ENCODE measurements at regions not wholly inside any gene's neighbourhood (a gene's known extent, or its start where the extent isn't known, plus 50 kb on each side); places are given as distances from the start of the nearest gene placed in this dataset.

GRCh38 chr20:52614051-52614863 lies 357.9 kb upstream of the TSHZ2 start:
- Histone ChIP-seq H3K4me3 (no peak overlapping the region), H3K27me3 (replicated peaks in 1 of 2; ENCODE audit: control insufficient read depth in 2 of 2, insufficient read depth in 2 of 2, low read length in 1 of 2) (no peaks in the 10 kb centered on the region), H3K9ac (ENCODE audit: control insufficient read depth, insufficient read depth, low read length) (no peak overlapping the region), H3K36me3 (ENCODE audit: control insufficient read depth in 2 of 2, insufficient read depth in 2 of 2, low read length in 1 of 2) (no peaks in the 10 kb centered on the region), H3K27ac (ENCODE audit: control insufficient read depth, insufficient read depth) (no peak overlapping the region), H3K9me3 (replicated peaks; ENCODE audit: control insufficient read depth, insufficient read depth, low read length) (no peaks in the 10 kb centered on the region), H3K79me2 (ENCODE audit: control insufficient read depth, insufficient read depth, low read length) (no peaks in the 10 kb centered on the region), H4K20me1 (ENCODE audit: control insufficient read depth, insufficient read depth) (no peaks in the 10 kb centered on the region), H3K4me1 (ENCODE audit: control insufficient read depth, insufficient read depth, low read length) (no peaks in the 10 kb centered on the region), H2AFZ (ENCODE audit: control insufficient read depth, low read depth, low read length) (no peak overlapping the region), H3K4me2 (ENCODE audit: control insufficient read depth, insufficient read depth) (no peak overlapping the region)
- ATAC-seq (no peak), FAIRE-seq (no peak), DNase-seq (ENCODE audit: low read depth, low spot score) (no peak)
- ChIA-PET RAD21 (ENCODE audit: unreplicated experiment) (no interaction called here), CTCF (no interaction called here), SMC1A (ENCODE audit: uncharacterized antibody, unreplicated experiment) (no interaction called here), POLR2A (no interaction called here)
- intact Hi-C loops (cut with micrococcal nuclease; ENCODE audit: unreplicated experiment) = no loop called here
- no peak for TF ChIP-seq E2F4 (IDR thresholded peaks at IDR 0.05; ENCODE audit: low read depth, low read length)
- TF ChIP-seq JUND (IDR thresholded peaks at IDR 0.05; ENCODE audit: low read depth, low read length) = no peak
- TF ChIP-seq SUZ12 (IDR thresholded peaks at IDR 0.05; ENCODE audit: unreplicated experiment) = no peak
- TF ChIP-seq ZNF687 (IDR thresholded peaks at IDR 0.05) = no peak
- no peak for TF ChIP-seq ZSCAN29 (IDR thresholded peaks at IDR 0.05)
- TF ChIP-seq ZBTB40 (IDR thresholded peaks at IDR 0.05; ENCODE audit: borderline replicate concordance) = no peak
- TF ChIP-seq FOXK2 (IDR thresholded peaks at IDR 0.05) = no peak
- no peak for TF ChIP-seq GABPA (IDR thresholded peaks at IDR 0.05; ENCODE audit: low read depth)
- TF ChIP-seq SMC3 (IDR thresholded peaks at IDR 0.05; ENCODE audit: borderline replicate concordance, low read length) = no peak
- TF ChIP-seq E2F8 (IDR thresholded peaks at IDR 0.05; ENCODE audit: low read depth, partially characterized antibody) = no peak
- in situ Hi-C loops (cut with MboI) = no loop called here
- 29% methylated on average over 3 of the region's 3 CpGs for WGBS (ENCODE audit: insufficient coverage, insufficient replicate concordance, low lambda C conversion rate, missing lambda C conversion rate)
- BruUV-seq (replicated peaks) = no TSS peak

Data from GM12878 (cell line).